H1 (cell line): ENCODE measurements at regions not wholly inside any gene's neighbourhood (a gene's known extent, or its start where the extent isn't known, plus 50 kb on each side); places are given as distances from the start of the nearest gene placed in this dataset.
A peak's percentile ranks its signal among the peaks of the same experiment; 100 is the strongest.

Experiments
- CTCF ChIA-PET: fragments of 300-600 bp; sonication (Branson Sonifier 250); formaldehyde crosslinking; loops from one replicate; lab custom pipeline; 2021; ENCODE audit not compliant: partially characterized antibody; lab: Charles Lee
- POLR2A ChIA-PET: fragments of 300-600 bp; sonication (Branson Sonifier 250); formaldehyde crosslinking; loops from one replicate; lab custom pipeline; 2021; ENCODE audit warnings: inconsistent platforms; ENCODE audit not compliant: partially characterized antibody; lab: Charles Lee
- DNase-seq, 2 experiments: peaks; one replicate each; pipeline versions ENCODE4 v3.0.0 to v3.0.0-alpha.2; 2010 to 2022; ENCODE audit warnings: low spot score in 2 of 2, low read depth in 1 of 2, mixed read lengths in 1 of 2
- FAIRE-seq: peaks from 2 replicates; lab custom pipeline; 2011; peaks lifted over from hg19 to GRCh38; lab: Jason Lieb, UNC
- H2AFZ ChIP-seq: 2 replicates; pipeline ENCODE4 v1.8.1; 2012; ENCODE audit warnings: low read length, inconsistent platforms
- H2AK5ac ChIP-seq: 2 replicates; pipeline ENCODE4 v1.6.1; 2013; ENCODE audit warnings: low read depth, low read length
- H2BK120ac ChIP-seq: replicated peaks from 2 replicates; pipeline ENCODE3; 2013; ENCODE audit warnings: low read depth, low read length, inconsistent platforms
- H2BK12ac ChIP-seq: 2 replicates; pipeline ENCODE4 v1.6.1; 2013; ENCODE audit warnings: low read depth, low read length
- H2BK15ac ChIP-seq: 2 replicates; pipeline ENCODE4 v1.6.1; 2013; ENCODE audit warnings: low read length
- H2BK20ac ChIP-seq: 2 replicates; pipeline ENCODE4 v1.6.1; 2013; ENCODE audit warnings: low read length
- H2BK5ac ChIP-seq: 2 replicates; pipeline ENCODE4 v1.6.1; 2013; ENCODE audit warnings: low read depth, low read length
- H3K14ac ChIP-seq: 2 replicates; pipeline ENCODE4 v1.6.1; 2013; ENCODE audit warnings: inconsistent platforms; ENCODE audit not compliant: insufficient read length
- H3K18ac ChIP-seq: 2 replicates; pipeline ENCODE4 v1.6.1; 2013; ENCODE audit warnings: low read length; ENCODE audit errors: extremely low read depth
- H3K23ac ChIP-seq: 2 replicates; pipeline ENCODE4 v1.6.1; 2013; ENCODE audit warnings: inconsistent platforms; ENCODE audit not compliant: insufficient read length
- H3K23me2 ChIP-seq: 2 replicates; pipeline ENCODE4 v1.6.1; 2013; ENCODE audit warnings: low read depth, low read length
- H3K27ac ChIP-seq: 2 replicates; pipeline ENCODE4 v1.6.1; 2011; ENCODE audit warnings: low read depth, low read length, inconsistent platforms
- H3K27me3 ChIP-seq, 4 experiments: replicated peaks in 1 of 4; 1 replicate in 1 of 4; 2 replicates in 3 of 4; pipeline versions ENCODE4 v1.6.1 to v1.8.1; 2011 to 2013; ENCODE audit warnings: low read length in 3 of 4, mild to moderate bottlenecking in 3 of 4, inconsistent platforms in 2 of 4, mixed read lengths in 2 of 4, moderate library complexity in 1 of 4; ENCODE audit not compliant: control insufficient read depth in 3 of 4, insufficient read depth in 3 of 4; ENCODE audit errors: extremely low read depth in 1 of 4
- H3K36me3 ChIP-seq, 4 experiments: 2 replicates each; pipeline versions ENCODE4 v1.6.1 to v1.8.1; 2011 to 2013; ENCODE audit warnings: mild to moderate bottlenecking in 4 of 4, low read length in 3 of 4, moderate library complexity in 2 of 4, control low read depth in 1 of 4, inconsistent platforms in 1 of 4; ENCODE audit not compliant: insufficient read depth in 4 of 4, control insufficient read depth in 2 of 4
- H3K4ac ChIP-seq: replicated peaks from 2 replicates; pipeline ENCODE3; 2013; ENCODE audit warnings: low read length, low read depth, mixed read lengths, inconsistent platforms; ENCODE audit not compliant: insufficient read length
- H3K4me1 ChIP-seq, 4 experiments: replicated peaks in 1 of 4; 1 replicate in 1 of 4; 2 replicates in 3 of 4; pipeline versions ENCODE4 v1.6.1 to v1.8.1; 2011 to 2013; ENCODE audit warnings: low read length in 3 of 4, inconsistent platforms in 2 of 4, mixed read lengths in 1 of 4; ENCODE audit not compliant: insufficient read depth in 4 of 4, control insufficient read depth in 3 of 4
- H3K4me2 ChIP-seq, 2 experiments: 2 replicates each; pipeline versions ENCODE4 v1.6.1 to v1.8.1; 2011 to 2013; ENCODE audit warnings: low read depth in 2 of 2, low read length in 2 of 2, control low read depth in 1 of 2, inconsistent platforms in 1 of 2, mild to moderate bottlenecking in 1 of 2; ENCODE audit not compliant: insufficient read depth in 1 of 2
- H3K4me3 ChIP-seq, 4 experiments: fragments of 200-600, 300-600 bp in 1 of 4; sonication (generic), shearing (Covaris generic), sonication (Bioruptor Twin) in 1 of 4; 2 replicates each; pipeline versions ENCODE4 v1.5.1 to v1.8.1; 2011 to 2016; ENCODE audit warnings: low read length in 4 of 4, low read depth in 3 of 4, control low read depth in 2 of 4, inconsistent platforms in 2 of 4, mild to moderate bottlenecking in 2 of 4, mixed read lengths in 1 of 4, moderate library complexity in 1 of 4; ENCODE audit not compliant: insufficient read depth in 2 of 4; ENCODE audit errors: extremely low read depth in 1 of 4
- H3K56ac ChIP-seq: replicated peaks from 2 replicates; pipeline ENCODE3; 2013; ENCODE audit warnings: low read depth, mild to moderate bottlenecking, mixed read lengths, low read length, inconsistent platforms; ENCODE audit not compliant: insufficient read length
- H3K79me1 ChIP-seq: 2 replicates; pipeline ENCODE4 v1.6.1; 2013; ENCODE audit warnings: low read depth, low read length, control low read depth
- H3K79me2 ChIP-seq, 2 experiments: 2 replicates each; pipeline versions ENCODE4 v1.6.1 to v1.8.1; 2012 to 2013; ENCODE audit warnings: low read length in 2 of 2, mild to moderate bottlenecking in 2 of 2, inconsistent platforms in 1 of 2; ENCODE audit not compliant: insufficient read depth in 2 of 2, control insufficient read depth in 1 of 2
- H3K9ac ChIP-seq, 4 experiments: replicated peaks in 1 of 4; 1 replicate in 1 of 4; 2 replicates in 3 of 4; pipeline versions ENCODE4 v1.6.1 to v1.8.1; 2011 to 2013; ENCODE audit warnings: low read depth in 3 of 4, low read length in 3 of 4, control low read depth in 2 of 4, mild to moderate bottlenecking in 2 of 4, moderate library complexity in 2 of 4, inconsistent platforms in 1 of 4; ENCODE audit errors: extremely low read depth in 1 of 4
- H3K9me3 ChIP-seq, 2 experiments: 2 replicates each; pipeline versions ENCODE4 v1.6.1 to v1.8.1; 2012 to 2013; ENCODE audit warnings: mild to moderate bottlenecking in 2 of 2, moderate library complexity in 2 of 2, control low read depth in 1 of 2, inconsistent platforms in 1 of 2, low read depth in 1 of 2, low read length in 1 of 2, mixed read lengths in 1 of 2; ENCODE audit not compliant: insufficient read depth in 2 of 2
- H4K20me1 ChIP-seq, 2 experiments: replicated peaks in 1 of 2; 2 replicates each; pipeline versions ENCODE3 to v1.8.1; 2011 to 2013; ENCODE audit warnings: inconsistent platforms in 2 of 2, low read length in 2 of 2, mild to moderate bottlenecking in 1 of 2; ENCODE audit not compliant: insufficient read depth in 2 of 2, control insufficient read depth in 1 of 2
- H4K5ac ChIP-seq: 2 replicates; pipeline ENCODE4 v1.6.1; 2013; ENCODE audit warnings: low read length, low read depth, mixed read lengths, inconsistent platforms; ENCODE audit not compliant: insufficient read length
- H4K8ac ChIP-seq: 2 replicates; pipeline ENCODE4 v1.8.0; 2013; ENCODE audit warnings: mild to moderate bottlenecking, moderate library complexity, low read length, inconsistent platforms; ENCODE audit not compliant: insufficient read depth; ENCODE audit errors: extremely low read depth
- H4K91ac ChIP-seq: replicated peaks from 2 replicates; pipeline ENCODE3; 2013; ENCODE audit warnings: low read length, mixed read lengths, inconsistent platforms; ENCODE audit not compliant: insufficient read length
- BRCA1 ChIP-seq: IDR thresholded peaks from 2 replicates; pipeline ENCODE4 v1.6.1; 2012; ENCODE audit warnings: low read depth, low read length, improper control_type of control experiment
- ZNF274 ChIP-seq: IDR thresholded peaks from 2 replicates; pipeline ENCODE4 v1.7.0; 2012; ENCODE audit warnings: low read length, borderline replicate concordance; ENCODE audit errors: extremely low read depth
- WGBS, 2 experiments: shearing (Covaris generic) in 1 of 2; methylation state at CpG; one replicate each; pipeline versions ENCODE4 v1.1.6 to v1.1.7; 2013 to 2015; ENCODE audit warnings: low lambda C conversion rate in 2 of 2, mixed read lengths in 2 of 2, inconsistent platforms in 1 of 2, low coverage in 1 of 2, missing lambda C conversion rate in 1 of 2; ENCODE audit not compliant: insufficient replicate concordance in 2 of 2, insufficient coverage in 1 of 2, insufficient read length in 1 of 2; ENCODE audit errors: extremely low coverage in 1 of 2, missing lambda C conversion rate in 1 of 2; 5-methylcytosine and 5-hydroxymethylcytosine counted together

GRCh38 chr5:106093134-106093533, 1577.6 kb downstream of the EFNA5 start:
- Histone ChIP-seq H4K5ac (no peak overlapping the region), H2AFZ (0 out of 2 replicates have a peak overlapping the region, but pooled peaks have one; percentile 41), H3K14ac (no peak overlapping the region), H3K36me3 (no peaks in the 10 kb centered on the region), H3K4ac (no peak overlapping the region), H3K79me2 (no peaks in the 10 kb centered on the region), H3K9me3 (no peaks in the 10 kb centered on the region), H3K56ac (no peak overlapping the region), H4K91ac (no peak overlapping the region), H2BK5ac (no peak overlapping the region), H2BK12ac (no peak overlapping the region), H3K4me1 (peaks cover 0 to 4% (median 1%) of the 10 kb centered on the region in 4 experiments; a peak in 2 of 7 replicates), H3K4me3 (no peak overlapping the region), H3K23me2 (no peaks in the 10 kb centered on the region), H2AK5ac (no peak overlapping the region), H2BK120ac (no peak overlapping the region), H2BK20ac (0 out of 2 replicates have a peak overlapping the region, but pooled peaks have one; percentile 37), H3K9ac (no peak overlapping the region), H3K23ac (no peak overlapping the region), H4K8ac (no peak overlapping the region), H3K79me1 (no peaks in the 10 kb centered on the region), H3K4me2 (no peak overlapping the region), H4K20me1 (no peaks in the 10 kb centered on the region), H3K27ac (no peak overlapping the region), H3K18ac (no peak overlapping the region), H3K27me3 (no peaks in the 10 kb centered on the region), H2BK15ac (no peak overlapping the region)
- ChIA-PET CTCF (no interaction called here), POLR2A (no interaction called here)
- no peak for FAIRE-seq
- no peak for TF ChIP-seq BRCA1
- TF ChIP-seq ZNF274, result no peak
- WGBS, 2 experiments, result 95% methylated on average over 1 of the region's 1 CpG; no CpG with 5 or more reads in 1 of the 2 experiments
- no peak for DNase-seq
